Amniotic stem cell (primary cell): ENCODE measurements at regions not wholly inside any gene's neighbourhood (a gene's known extent, or its start where the extent isn't known, plus 50 kb on each side); places are given as distances from the start of the nearest gene placed in this dataset.

Source experiments
- DNase-seq: peaks from one replicate; lab custom pipeline; 2025; lab: John Stamatoyannopoulos, UW

GRCh38 chr2:76455910-76456309 is 745.2 kb upstream of the GCFC2 start:
- DNase-seq: no peak

- no peak for DNase-seq
These were observed 739.3 kb upstream of the GCFC2 start for GRCh38 chr2:76450024-76450475.

GRCh38 chr2:76448956-76449355 is 738.2 kb upstream of the GCFC2 start:
- no peak for DNase-seq

- no peak for DNase-seq
These were observed 736.6 kb upstream of the GCFC2 start for GRCh38 chr2:76447294-76447693.

GRCh38 chr2:76446872-76447271 is 736.2 kb upstream of the GCFC2 start:
- no peak for DNase-seq

GRCh38 chr2:76445880-76446279 is 735.2 kb upstream of the GCFC2 start:
- no peak for DNase-seq

- DNase-seq: no peak
These were observed 734.0 kb upstream of the GCFC2 start for GRCh38 chr2:76444732-76445131.

- DNase-seq: no peak
These were observed 726.8 kb upstream of the GCFC2 start for GRCh38 chr2:76437564-76437963.

GRCh38 chr2:76429374-76429773 is 718.7 kb upstream of the GCFC2 start:
- DNase-seq: no peak

- DNase-seq: no peak
These were observed 716.7 kb upstream of the GCFC2 start for GRCh38 chr2:76427452-76427851.

- DNase-seq: no peak
These were observed 705.1 kb upstream of the GCFC2 start for GRCh38 chr2:76415821-76416220.

GRCh38 chr2:76413436-76413835 is 702.7 kb upstream of the GCFC2 start:
- no peak for DNase-seq

- DNase-seq: no peak
These were observed 695.6 kb upstream of the GCFC2 start for GRCh38 chr2:76406134-76406855.

GRCh38 chr2:76393356-76393755 is 682.6 kb upstream of the GCFC2 start:
- DNase-seq: no peak

GRCh38 chr2:76391678-76392077 is 681.0 kb upstream of the GCFC2 start:
- DNase-seq: no peak

GRCh38 chr2:76387294-76387693 is 676.6 kb upstream of the GCFC2 start:
- DNase-seq: no peak

GRCh38 chr2:76385943-76386342 is 675.2 kb upstream of the GCFC2 start:
- DNase-seq: no peak

- no peak for DNase-seq
These were observed 670.9 kb upstream of the GCFC2 start for GRCh38 chr2:76381624-76382023.

GRCh38 chr2:76378140-76378539 is 667.4 kb upstream of the GCFC2 start:
- no peak for DNase-seq

- no peak for DNase-seq
These were observed 630.7 kb upstream of the GCFC2 start for GRCh38 chr2:76341439-76341838.

- no peak for DNase-seq
These were observed 622.2 kb upstream of the GCFC2 start for GRCh38 chr2:76332871-76333270.

GRCh38 chr2:76330865-76331264 is 620.1 kb upstream of the GCFC2 start:
- DNase-seq: no peak

GRCh38 chr2:76326636-76327035 is 615.9 kb upstream of the GCFC2 start:
- no peak for DNase-seq

- no peak for DNase-seq
These were observed 612.7 kb upstream of the GCFC2 start for GRCh38 chr2:76323381-76323780.
